Endothelial cell of hepatic sinusoid (primary cell): ENCODE measurements at regions not wholly inside any gene's neighbourhood (a gene's known extent, or its start where the extent isn't known, plus 50 kb on each side); places are given as distances from the start of the nearest gene placed in this dataset.

Experiments
- in situ Hi-C: cut with HindIII; loops from 2 replicates; pipeline ENCODE4 v1.10.0; 2017; ENCODE audit warnings: low sequenced_read_pairs

- in situ Hi-C loops, result no loop called here
Measured at GRCh38 chr18:73924307-73924706, 223.3 kb downstream of the FBXO15 start.

DNA sequence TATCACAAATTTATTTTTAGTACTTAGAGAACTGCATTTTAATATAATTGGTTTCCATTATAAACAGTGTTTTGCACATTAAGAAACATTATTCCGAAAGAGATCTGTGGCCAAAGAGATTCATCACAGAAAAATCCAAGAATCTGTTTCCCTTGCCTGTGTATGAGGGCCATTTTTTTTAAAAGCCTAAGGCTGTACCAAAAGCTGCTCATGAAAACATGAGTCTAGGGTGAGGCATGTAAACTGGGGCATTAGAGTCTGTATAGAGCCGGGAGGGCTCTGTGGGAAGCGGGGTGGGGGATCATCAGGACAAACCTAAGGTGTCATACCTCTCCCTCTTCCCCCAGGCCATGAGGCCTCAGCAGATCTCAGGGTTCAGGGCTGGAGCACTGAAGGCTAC, 223.8 kb downstream of the FBXO15 start:
- in situ Hi-C loops, result no loop called here

GRCh38 chr18:73920033-73920432, 227.6 kb downstream of the FBXO15 start:
- in situ Hi-C loops, result no loop called here

- in situ Hi-C loops, result no loop called here
Measured at GRCh38 chr18:73918816-73919215, 228.8 kb downstream of the FBXO15 start.

- in situ Hi-C loops, result no loop called here
Measured at GRCh38 chr18:73917046-73917445, 230.6 kb downstream of the FBXO15 start.

DNA sequence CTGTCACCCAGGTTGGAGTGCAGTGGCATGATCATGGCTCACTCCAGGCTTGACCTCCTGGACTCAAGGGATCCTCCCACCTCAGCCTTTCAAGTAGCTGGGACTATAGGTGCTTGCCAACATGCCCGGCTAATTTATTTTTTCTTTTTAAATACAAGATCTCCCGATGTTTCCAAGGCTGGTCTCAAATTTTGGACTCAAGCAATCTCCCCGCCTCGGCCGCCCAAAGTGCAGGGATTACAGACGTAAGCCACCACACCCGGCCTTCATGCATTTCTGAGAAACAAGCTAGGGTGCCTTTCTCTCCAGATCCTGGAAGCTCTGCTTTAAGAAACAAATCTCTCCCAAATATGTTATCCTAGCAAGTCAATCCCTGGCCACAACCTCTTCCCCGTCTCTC, 234.1 kb downstream of the FBXO15 start:
- in situ Hi-C loops, result no loop called here

GRCh38 chr18:73908323-73908722, 239.3 kb downstream of the FBXO15 start:
- in situ Hi-C loops, result no loop called here

- in situ Hi-C loops, result no loop called here
Measured at GRCh38 chr18:73901566-73901965, 246.1 kb downstream of the FBXO15 start.

- in situ Hi-C loops, result no loop called here
Measured at GRCh38 chr18:73901151-73901550, 246.5 kb downstream of the FBXO15 start.

GRCh38 chr18:73900106-73900835, 247.4 kb downstream of the FBXO15 start:
- in situ Hi-C loops, result no loop called here

DNA sequence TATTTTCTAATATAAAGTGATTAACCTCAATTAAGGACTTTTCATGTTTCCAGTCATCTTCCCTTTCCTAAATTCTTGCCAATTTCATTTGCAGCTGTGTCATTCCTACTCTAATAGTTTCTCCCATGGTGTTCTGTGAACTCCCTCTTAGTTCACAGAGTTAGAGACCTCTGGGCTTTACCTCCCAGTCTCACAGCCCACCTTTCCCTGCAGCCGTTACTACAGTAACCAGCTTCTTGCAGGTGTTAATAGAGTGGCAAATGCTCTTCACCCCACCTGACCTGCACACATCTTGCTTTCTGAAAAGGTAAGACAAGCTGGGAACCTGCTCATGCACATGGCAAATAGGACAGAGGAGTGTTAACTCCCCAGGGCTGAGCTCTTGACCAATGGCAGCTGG, 250.1 kb downstream of the FBXO15 start:
- in situ Hi-C loops, result no loop called here

- in situ Hi-C loops, result no loop called here
Measured at GRCh38 chr18:73896685-73897084, 250.9 kb downstream of the FBXO15 start.

- in situ Hi-C loops, result no loop called here
Measured at GRCh38 chr18:73895701-73896100, 251.9 kb downstream of the FBXO15 start.

GRCh38 chr18:73893880-73894279, 253.8 kb downstream of the FBXO15 start:
- in situ Hi-C loops, result no loop called here

GRCh38 chr18:73891572-73892421, 255.8 kb downstream of the FBXO15 start:
- in situ Hi-C loops, result no loop called here

- in situ Hi-C loops, result no loop called here
Measured at GRCh38 chr18:73888565-73888964, 259.1 kb downstream of the FBXO15 start.

GRCh38 chr18:73887801-73888200, 259.8 kb downstream of the FBXO15 start:
- in situ Hi-C loops, result no loop called here

DNA sequence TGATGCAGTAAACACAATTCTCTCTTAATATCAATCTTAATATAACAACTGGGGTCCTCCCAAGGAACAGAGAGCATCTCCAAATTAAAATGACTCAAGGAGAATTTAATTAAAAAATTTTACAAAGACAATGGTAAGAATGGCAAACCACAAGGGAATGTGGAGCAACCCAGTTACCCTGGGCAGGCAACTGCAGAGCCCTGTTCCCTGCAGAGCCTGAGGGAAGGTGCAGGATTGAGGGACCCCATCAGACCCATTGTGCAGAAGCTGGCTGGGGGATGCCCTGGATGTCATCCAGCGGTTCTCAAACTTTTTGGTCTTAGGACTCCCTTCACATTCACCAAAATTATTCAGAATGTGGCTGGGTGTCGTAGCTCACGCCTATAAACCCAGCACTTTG, 262.8 kb downstream of the FBXO15 start:
- in situ Hi-C loops, result no loop called here

GRCh38 chr18:73881396-73881917, 266.2 kb downstream of the FBXO15 start:
- in situ Hi-C loops, result no loop called here

- in situ Hi-C loops, result no loop called here
Measured at GRCh38 chr18:73880387-73880786, 267.2 kb downstream of the FBXO15 start.

GRCh38 chr18:73879766-73880165, 267.9 kb downstream of the FBXO15 start:
- in situ Hi-C loops, result no loop called here

GRCh38 chr18:73879328-73879727, 268.3 kb downstream of the FBXO15 start:
- in situ Hi-C loops, result no loop called here
